Suppressor macrophage (primary cell): ENCODE measurements at regions not wholly inside any gene's neighbourhood (a gene's known extent, or its start where the extent isn't known, plus 50 kb on each side); places are given as distances from the start of the nearest gene placed in this dataset.
"Not testable (repeated sequence)": the region's sequence is repeated elsewhere in the genome, so short reads cannot be mapped to it uniquely, and the experiment has no call there.

Experiments used
- DNase-seq, 4 experiments: peaks; one replicate each; pipeline ENCODE4 v3.0.0-alpha.2; 2020 to 2022

GRCh38 chr1:194859481-194860154 is 1673.2 kb upstream of the B3GALT2 start:
- DNase-seq = not testable (repeated sequence)

- DNase-seq = not testable (repeated sequence)
Measured at GRCh38 chr1:194858811-194859480, 1672.5 kb upstream of the B3GALT2 start.

GRCh38 chr1:194857413-194857812 is 1671.0 kb upstream of the B3GALT2 start:
- no peak for DNase-seq

GRCh38 chr1:194848846-194849245 is 1662.4 kb upstream of the B3GALT2 start:
- no peak for DNase-seq

- DNase-seq = no peak
Measured at GRCh38 chr1:194846488-194846887, 1660.1 kb upstream of the B3GALT2 start.

GRCh38 chr1:194843077-194843476 is 1656.7 kb upstream of the B3GALT2 start:
- no peak for DNase-seq

GRCh38 chr1:194833111-194833510 is 1646.7 kb upstream of the B3GALT2 start:
- DNase-seq = no peak

GRCh38 chr1:194831595-194831994 is 1645.2 kb upstream of the B3GALT2 start:
- DNase-seq = not testable (repeated sequence)

GRCh38 chr1:194830387-194830786 is 1644.0 kb upstream of the B3GALT2 start:
- no peak for DNase-seq

GRCh38 chr1:194829492-194829891 is 1643.1 kb upstream of the B3GALT2 start:
- DNase-seq = no peak

GRCh38 chr1:194825382-194825781 is 1639.0 kb upstream of the B3GALT2 start:
- no peak for DNase-seq

- no peak for DNase-seq
Measured at GRCh38 chr1:194821091-194821490, 1634.7 kb upstream of the B3GALT2 start.

GRCh38 chr1:194818674-194819073 is 1632.3 kb upstream of the B3GALT2 start:
- DNase-seq = no peak

- no peak for DNase-seq
Measured at GRCh38 chr1:194816859-194817258, 1630.4 kb upstream of the B3GALT2 start.

GRCh38 chr1:194813096-194813495 is 1626.7 kb upstream of the B3GALT2 start:
- no peak for DNase-seq

GRCh38 chr1:194809665-194810064 is 1623.3 kb upstream of the B3GALT2 start:
- DNase-seq = no peak

- no peak for DNase-seq
Measured at GRCh38 chr1:194809215-194809614, 1622.8 kb upstream of the B3GALT2 start.

- DNase-seq = no peak
Measured at GRCh38 chr1:194807530-194808220, 1621.3 kb upstream of the B3GALT2 start.

- no peak for DNase-seq
Measured at GRCh38 chr1:194802572-194802971, 1616.2 kb upstream of the B3GALT2 start.

GRCh38 chr1:194795917-194796593 is 1609.6 kb upstream of the B3GALT2 start:
- no peak for DNase-seq

GRCh38 chr1:194787001-194787400 is 1600.6 kb upstream of the B3GALT2 start:
- DNase-seq = no peak

- no peak for DNase-seq
Measured at GRCh38 chr1:194786027-194786426, 1599.6 kb upstream of the B3GALT2 start.

GRCh38 chr1:194776657-194777056 is 1590.2 kb upstream of the B3GALT2 start:
- DNase-seq = no peak
